Glomerular endothelial cell (primary cell): ENCODE measurements at regions not wholly inside any gene's neighbourhood (a gene's known extent, or its start where the extent isn't known, plus 50 kb on each side); places are given as distances from the start of the nearest gene placed in this dataset.

Experiments used
- DNase-seq: peaks from one replicate; pipeline ENCODE4 v3.0.0-alpha.2; 2011; ENCODE audit warnings: low read depth, low spot score; ENCODE audit errors: extremely low read depth

GRCh38 chr7:106797937-106798336, 67.1 kb upstream of the PIK3CG start:
- DNase-seq: no peak

DNA sequence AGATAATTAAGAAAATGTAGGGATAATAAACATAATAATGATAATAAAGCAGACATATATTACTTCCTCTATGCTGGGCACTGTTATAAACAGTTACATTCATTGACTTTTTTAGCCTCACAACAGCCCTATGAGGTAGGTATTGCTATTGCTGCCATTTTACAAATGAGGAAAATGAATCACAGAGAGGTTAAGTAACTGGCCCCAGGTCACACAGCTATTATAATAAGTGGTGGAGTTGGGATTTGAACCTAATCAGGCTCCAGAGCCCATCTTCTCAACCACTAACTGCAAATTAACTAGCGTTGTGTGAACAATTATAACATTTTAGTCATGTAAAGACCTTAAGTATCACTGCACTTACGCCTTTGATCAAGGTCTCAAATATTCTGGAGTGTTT, 62.5 kb upstream of the PIK3CG start:
- no peak for DNase-seq

GRCh38 chr7:106806556-106806955, 58.5 kb upstream of the PIK3CG start:
- DNase-seq: no peak

- DNase-seq: no peak
These were observed 57.6 kb upstream of the PIK3CG start for GRCh38 chr7:106807474-106807873.

GRCh38 chr7:106808967-106809635, 56.0 kb upstream of the PIK3CG start:
- DNase-seq: no peak

GRCh38 chr7:106811472-106811871, 53.6 kb upstream of the PIK3CG start:
- no peak for DNase-seq

DNA sequence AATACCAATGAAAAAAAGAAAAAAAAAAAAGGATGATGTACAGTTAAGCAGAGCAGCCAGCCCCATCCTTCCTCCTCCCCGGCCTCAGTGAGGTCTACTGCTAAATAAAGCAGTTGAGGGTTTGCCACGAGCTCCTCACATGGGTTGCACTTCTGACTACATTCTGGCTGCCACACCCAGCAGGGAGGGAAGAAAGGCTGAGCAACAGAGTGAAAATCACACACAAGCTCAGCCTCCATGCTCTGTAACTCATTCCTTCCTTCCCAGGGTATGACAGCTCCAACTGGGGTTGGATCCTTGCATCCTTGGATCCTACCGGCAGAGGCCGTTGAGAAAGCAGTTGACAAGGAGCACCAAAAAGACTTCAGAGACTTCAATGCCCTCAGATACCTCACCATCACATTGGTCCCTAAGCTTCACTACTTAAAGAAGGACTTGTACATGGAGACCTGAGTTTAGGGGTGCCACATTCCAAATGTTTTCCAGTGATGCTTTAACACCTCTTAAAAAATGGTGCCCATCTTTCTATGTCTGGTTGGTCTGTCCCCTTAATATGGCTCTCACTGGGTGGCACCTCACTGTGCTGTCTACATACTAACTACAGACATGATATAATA, 52.9 kb upstream of the PIK3CG start:
- no peak for DNase-seq

- no peak for DNase-seq
These were observed 51.3 kb upstream of the PIK3CG start for GRCh38 chr7:106813705-106814305.

DNA sequence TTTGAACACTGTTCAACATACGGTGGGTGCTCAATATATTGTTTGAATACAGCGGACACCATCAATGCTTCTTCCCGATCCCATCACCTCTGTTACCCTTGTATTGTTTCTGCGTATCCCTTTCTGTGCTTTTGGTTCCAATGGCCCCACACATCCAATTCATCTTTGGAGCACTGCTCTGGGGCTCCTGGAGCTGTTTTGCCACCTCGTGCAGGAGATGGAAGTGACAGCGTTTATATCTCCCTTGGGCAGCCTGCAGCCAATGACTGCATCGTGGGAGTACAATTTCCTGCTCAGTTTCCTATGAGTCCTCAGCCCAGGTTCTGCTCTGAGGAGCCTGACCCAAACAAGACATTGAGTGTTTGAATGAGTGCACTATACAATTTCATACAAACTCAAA, 50.2 kb upstream of the PIK3CG start:
- no peak for DNase-seq
